Uterus (tissue), 3 donors: ENCODE measurements at regions not wholly inside any gene's neighbourhood (a gene's known extent, or its start where the extent isn't known, plus 50 kb on each side); places are given as distances from the start of the nearest gene placed in this dataset.

Source experiments
- DNase-seq, 2 donors: peaks; one replicate each; pipeline ENCODE4 v3.0.0-alpha.2; 2019 to 2020
- H3K27ac ChIP-seq, 2 donors: fragments of 200-600 bp; sonication (generic); 1 replicate in 1 of 2; 2 replicates in 1 of 2; pipeline ENCODE4 v1.5.1; 2016 to 2018
- H3K27me3 ChIP-seq, 2 donors: fragments of 200-600 bp; sonication (generic); one replicate each; pipeline ENCODE4 v1.5.1; 2018 to 2019; ENCODE audit warnings: control low read depth in 1 of 2
- H3K36me3 ChIP-seq, 2 donors: fragments of 200-600 bp; sonication (generic); one replicate each; pipeline ENCODE4 v1.5.1; 2019; ENCODE audit warnings: control low read depth in 1 of 2
- H3K4me1 ChIP-seq, 2 donors: fragments of 200-600 bp; sonication (generic); one replicate each; pipeline ENCODE4 v1.5.1; 2018 to 2019; ENCODE audit warnings: control low read depth in 1 of 2
- H3K4me3 ChIP-seq, 2 donors: fragments of 200-600 bp; sonication (generic); 1 replicate in 1 of 2; 2 replicates in 1 of 2; pipeline ENCODE4 v1.5.1; 2018 to 2019; ENCODE audit warnings: mild to moderate bottlenecking in 1 of 2
- H3K9me3 ChIP-seq, 2 donors: fragments of 200-600 bp; sonication (generic); one replicate each; pipeline ENCODE4 v1.5.1; 2019; ENCODE audit warnings: control low read depth in 1 of 2
- CTCF ChIP-seq, 4 experiments: fragments of 200-600 bp in 2 of 4; fragments of 450-650 bp in 2 of 4; sonication (generic) in 2 of 4; IDR thresholded peaks; one replicate each; pipeline ENCODE4 v1.5.1; 2016 to 2019; ENCODE audit warnings: antibody characterized with exemption in 4 of 4, mild to moderate bottlenecking in 2 of 4, moderate library complexity in 1 of 4
- POLR2A ChIP-seq, 2 donors: fragments of 450-650 bp; IDR thresholded peaks; one replicate each; pipeline ENCODE4 v1.6.1; 2016; ENCODE audit warnings: antibody characterized with exemption in 2 of 2, mild to moderate bottlenecking in 1 of 2, moderate library complexity in 1 of 2
- intact Hi-C: fragments of 100-400 bp; cut with DNase I; formaldehyde crosslinking; loops from one replicate; pipeline ENCODE4 v1.15.1; 2023; ENCODE audit warnings: low total_unique reads
- donor health status: DM: yes; HTN: yes; CAD: no.

DNA sequence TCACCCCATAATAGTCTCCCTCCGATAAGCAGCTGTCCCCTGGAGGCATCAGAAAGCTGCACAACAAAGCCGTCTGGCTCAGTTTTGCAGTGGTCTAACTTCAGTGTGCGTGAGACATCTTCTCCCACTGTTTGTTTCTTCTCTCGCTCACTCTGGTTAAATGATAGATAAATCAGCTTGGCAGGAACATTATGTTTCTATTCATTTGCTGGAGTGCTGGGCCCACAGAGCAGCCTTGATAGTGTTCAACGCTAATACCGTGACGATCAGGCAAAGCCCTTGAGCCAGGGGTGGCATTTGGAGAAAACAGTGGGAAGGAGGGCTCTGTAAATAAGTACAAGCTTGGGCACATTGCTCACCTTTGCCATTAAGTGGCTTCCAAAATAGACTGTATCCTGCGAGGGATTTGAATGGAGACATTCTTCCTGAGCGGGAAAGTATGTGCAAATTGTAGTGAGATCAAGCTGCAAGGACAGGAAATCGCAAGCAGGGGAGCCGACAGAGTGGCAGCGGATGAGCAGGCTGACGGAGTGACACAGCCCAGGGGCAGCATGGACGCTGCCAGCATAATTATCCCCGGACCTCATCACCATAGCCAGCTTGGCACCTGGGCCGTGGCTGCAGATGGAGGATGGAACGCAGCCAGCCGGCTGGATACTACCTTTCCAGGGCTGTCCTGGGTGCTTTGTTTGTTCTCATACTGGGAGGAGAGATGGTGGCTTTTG, 256.8 kb upstream of the FZD8 start:
- H3K4me1 ChIP-seq, result no peaks in the 10 kb centered on the region
- no peaks in the 10 kb centered on the region for H3K9me3 ChIP-seq
- TF ChIP-seq POLR2A (IDR thresholded peaks at IDR 0.05) (no peak), CTCF (IDR thresholded peaks at IDR 0.05) (no peak)
- H3K36me3 ChIP-seq, result no peaks in the 10 kb centered on the region
- no peak overlapping the region for H3K4me3 ChIP-seq
- intact Hi-C loops, result no loop called here
- H3K27ac ChIP-seq, result no peak overlapping the region
- no peaks in the 10 kb centered on the region for H3K27me3 ChIP-seq
- DNase-seq, result no peak

DNA sequence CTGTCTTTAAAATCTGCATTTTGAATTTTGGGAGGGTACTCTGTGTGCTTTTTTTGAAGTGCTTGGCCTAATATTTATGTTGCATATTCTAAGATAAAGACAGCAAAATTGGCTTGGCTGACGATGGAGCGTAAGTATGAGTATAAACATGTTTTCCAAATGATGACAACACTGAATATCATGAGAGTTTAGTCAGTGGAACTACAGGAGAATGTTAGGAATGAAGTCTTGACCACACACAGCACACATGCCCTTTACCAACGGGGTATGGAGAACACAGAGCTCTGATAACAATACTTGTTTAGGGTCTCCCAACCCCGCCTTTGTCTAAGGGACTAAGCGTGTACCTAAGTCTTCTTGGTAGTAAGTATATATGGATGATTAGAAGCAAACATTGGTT, 253.9 kb upstream of the FZD8 start:
- Histone ChIP-seq H3K27me3 (no peaks in the 10 kb centered on the region), H3K4me3 (no peak overlapping the region)
- intact Hi-C loops, result no loop called here

GRCh38 chr10:35895331-35895730, 253.2 kb upstream of the FZD8 start:
- TF ChIP-seq CTCF (IDR thresholded peaks at IDR 0.05) (no peak), POLR2A (IDR thresholded peaks at IDR 0.05) (no peak)
- H3K4me3 ChIP-seq, result no peak overlapping the region
- no peaks in the 10 kb centered on the region for H3K9me3 ChIP-seq
- H3K27me3 ChIP-seq, result no peaks in the 10 kb centered on the region
- H3K4me1 ChIP-seq, result no peaks in the 10 kb centered on the region
- H3K36me3 ChIP-seq, result no peaks in the 10 kb centered on the region
- intact Hi-C loops, result no loop called here
- no peak for DNase-seq
- H3K27ac ChIP-seq, result no peak overlapping the region

More for the DNA sequence above, 253.9 kb upstream of the FZD8 start:
- no peaks in the 10 kb centered on the region for H3K4me1 ChIP-seq
- TF ChIP-seq POLR2A (IDR thresholded peaks at IDR 0.05) (no peak), CTCF (IDR thresholded peaks at IDR 0.05) (no peak)
- no peak for DNase-seq
- H3K27ac ChIP-seq, result no peak overlapping the region
- no peaks in the 10 kb centered on the region for H3K36me3 ChIP-seq
- H3K9me3 ChIP-seq, result no peaks in the 10 kb centered on the region

- Histone ChIP-seq H3K27me3 (no peaks in the 10 kb centered on the region), H3K4me3 (no peak overlapping the region), H3K4me1 (no peaks in the 10 kb centered on the region), H3K9me3 (no peaks in the 10 kb centered on the region), H3K36me3 (no peaks in the 10 kb centered on the region), H3K27ac (no peak overlapping the region)
- intact Hi-C loops, result no loop called here
- DNase-seq, result no peak
- TF ChIP-seq POLR2A (IDR thresholded peaks at IDR 0.05) (no peak), CTCF (IDR thresholded peaks at IDR 0.05) (no peak)
Measured at GRCh38 chr10:35892526-35892925, 250.4 kb upstream of the FZD8 start.

GRCh38 chr10:35890676-35891495, 248.8 kb upstream of the FZD8 start:
- no peak for DNase-seq
- Histone ChIP-seq H3K27ac (peak overlapping the region; percentile 12 to 17), H3K4me1 (no peaks in the 10 kb centered on the region), H3K9me3 (no peaks in the 10 kb centered on the region), H3K36me3 (no peaks in the 10 kb centered on the region), H3K27me3 (no peaks in the 10 kb centered on the region), H3K4me3 (no peak overlapping the region)
- intact Hi-C loops, result no loop called here
- TF ChIP-seq POLR2A (IDR thresholded peaks at IDR 0.05), result no peak
- no peak for TF ChIP-seq CTCF (IDR thresholded peaks at IDR 0.05)
